Brain microvascular endothelial cell (primary cell): ENCODE measurements at regions not wholly inside any gene's neighbourhood (a gene's known extent, or its start where the extent isn't known, plus 50 kb on each side); places are given as distances from the start of the nearest gene placed in this dataset.

Experiments used
- DNase-seq: peaks from one replicate; pipeline ENCODE4 v3.0.0-alpha.2; 2020
- H3K27ac ChIP-seq: fragments of 250-450 bp; sonication (Bioruptor Pico); 2 replicates; pipeline ENCODE4 v1.5.1; 2020; ENCODE audit warnings: mild to moderate bottlenecking, moderate library complexity
- H3K27me3 ChIP-seq: fragments of 250-450 bp; sonication (Bioruptor Pico); replicated peaks from 2 replicates; pipeline ENCODE4 v1.5.1; 2020; ENCODE audit warnings: mild to moderate bottlenecking
- H3K36me3 ChIP-seq: fragments of 250-450 bp; sonication (Bioruptor Pico); replicated peaks from 2 replicates; pipeline ENCODE4 v1.5.1; 2020; ENCODE audit warnings: mild to moderate bottlenecking
- H3K4me3 ChIP-seq: 2 replicates; pipeline ENCODE4 v1.5.1; 2011; ENCODE audit warnings: low read depth, mild to moderate bottlenecking, control low read depth, low read length, moderate library complexity
- in situ Hi-C: cut with HindIII; loops from 2 replicates; pipeline ENCODE4 v1.10.0; 2017; ENCODE audit warnings: low sequenced_read_pairs, low pct_ligation_motif_present
- TF ChIP-seq, protein P1 (sequence below): IDR thresholded peaks from 2 replicates; pipeline ENCODE4 v1.5.1; 2011; ENCODE audit warnings: low read depth, mild to moderate bottlenecking, moderate library complexity, low read length, control low read depth, inconsistent platforms; ENCODE audit errors: missing control alignments

DNA sequence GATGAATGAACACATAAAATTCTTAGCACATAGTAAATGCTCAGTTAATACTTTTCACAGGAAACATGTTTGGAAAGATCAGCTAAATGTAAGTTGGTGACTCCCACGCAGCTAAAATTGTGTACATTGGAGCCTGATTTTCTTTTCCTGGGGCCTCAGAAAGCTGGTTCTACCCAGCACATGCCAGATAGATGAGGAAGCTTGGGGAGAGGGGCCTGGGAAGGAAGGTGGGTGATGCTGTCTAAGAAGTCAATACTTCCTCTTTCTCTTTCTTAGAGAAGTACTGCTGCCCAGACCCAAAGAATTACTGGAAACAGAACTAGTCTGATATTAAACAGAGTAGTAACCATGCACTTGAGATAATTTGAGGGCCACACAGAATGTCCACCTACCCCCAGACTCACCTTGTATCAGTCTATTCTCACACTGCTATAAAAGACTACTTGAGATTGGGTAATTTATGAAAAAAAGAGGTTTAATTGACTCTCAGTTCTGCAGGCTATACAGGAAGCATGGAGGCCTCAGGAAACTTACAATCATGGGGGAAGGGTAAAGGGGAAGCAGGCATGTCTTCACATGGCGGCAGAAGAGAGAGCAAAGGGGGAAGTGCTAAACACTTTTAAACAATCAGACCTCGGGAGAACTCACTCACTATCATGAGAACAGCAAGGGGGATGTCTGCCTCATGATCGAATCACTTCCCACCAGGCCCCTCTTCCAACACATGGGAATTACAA is 123.3 kb upstream of the MED13L start:
- H3K4me3 ChIP-seq, result no peak overlapping the region
- H3K36me3 ChIP-seq, result no peaks in the 10 kb centered on the region
- no peak for DNase-seq
- no peaks in the 10 kb centered on the region for H3K27me3 ChIP-seq
- H3K27ac ChIP-seq, result no peak overlapping the region
- TF ChIP-seq, protein P1, sequence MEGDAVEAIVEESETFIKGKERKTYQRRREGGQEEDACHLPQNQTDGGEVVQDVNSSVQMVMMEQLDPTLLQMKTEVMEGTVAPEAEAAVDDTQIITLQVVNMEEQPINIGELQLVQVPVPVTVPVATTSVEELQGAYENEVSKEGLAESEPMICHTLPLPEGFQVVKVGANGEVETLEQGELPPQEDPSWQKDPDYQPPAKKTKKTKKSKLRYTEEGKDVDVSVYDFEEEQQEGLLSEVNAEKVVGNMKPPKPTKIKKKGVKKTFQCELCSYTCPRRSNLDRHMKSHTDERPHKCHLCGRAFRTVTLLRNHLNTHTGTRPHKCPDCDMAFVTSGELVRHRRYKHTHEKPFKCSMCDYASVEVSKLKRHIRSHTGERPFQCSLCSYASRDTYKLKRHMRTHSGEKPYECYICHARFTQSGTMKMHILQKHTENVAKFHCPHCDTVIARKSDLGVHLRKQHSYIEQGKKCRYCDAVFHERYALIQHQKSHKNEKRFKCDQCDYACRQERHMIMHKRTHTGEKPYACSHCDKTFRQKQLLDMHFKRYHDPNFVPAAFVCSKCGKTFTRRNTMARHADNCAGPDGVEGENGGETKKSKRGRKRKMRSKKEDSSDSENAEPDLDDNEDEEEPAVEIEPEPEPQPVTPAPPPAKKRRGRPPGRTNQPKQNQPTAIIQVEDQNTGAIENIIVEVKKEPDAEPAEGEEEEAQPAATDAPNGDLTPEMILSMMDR, result no peak
- in situ Hi-C loops, result no loop called here

DNA sequence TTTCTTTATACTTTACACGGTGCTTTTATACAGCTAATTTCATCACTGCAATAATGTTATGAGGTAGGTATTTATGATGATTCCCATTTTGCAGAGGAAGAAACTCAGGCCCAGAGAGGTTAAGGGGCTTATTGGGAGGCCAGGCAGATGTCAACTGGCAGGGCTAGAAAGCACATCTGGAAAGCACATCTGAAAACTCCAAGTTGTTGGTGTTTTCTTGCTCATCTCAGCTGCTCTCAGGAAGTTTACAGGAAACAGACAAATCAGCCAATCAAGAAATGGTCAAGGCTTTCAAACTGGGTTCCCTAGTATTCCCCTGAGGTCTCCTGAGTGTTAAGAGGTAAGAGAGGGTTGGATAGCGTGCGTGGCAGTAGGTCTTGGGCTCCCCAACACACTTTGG is 124.1 kb upstream of the MED13L start:
- in situ Hi-C loops, result no loop called here
- H3K27ac ChIP-seq, result no peak overlapping the region
- no peaks in the 10 kb centered on the region for H3K27me3 ChIP-seq
- TF ChIP-seq, protein P1, result no peak
- no peak overlapping the region for H3K4me3 ChIP-seq
- H3K36me3 ChIP-seq, result no peaks in the 10 kb centered on the region
- no peak for DNase-seq

DNA sequence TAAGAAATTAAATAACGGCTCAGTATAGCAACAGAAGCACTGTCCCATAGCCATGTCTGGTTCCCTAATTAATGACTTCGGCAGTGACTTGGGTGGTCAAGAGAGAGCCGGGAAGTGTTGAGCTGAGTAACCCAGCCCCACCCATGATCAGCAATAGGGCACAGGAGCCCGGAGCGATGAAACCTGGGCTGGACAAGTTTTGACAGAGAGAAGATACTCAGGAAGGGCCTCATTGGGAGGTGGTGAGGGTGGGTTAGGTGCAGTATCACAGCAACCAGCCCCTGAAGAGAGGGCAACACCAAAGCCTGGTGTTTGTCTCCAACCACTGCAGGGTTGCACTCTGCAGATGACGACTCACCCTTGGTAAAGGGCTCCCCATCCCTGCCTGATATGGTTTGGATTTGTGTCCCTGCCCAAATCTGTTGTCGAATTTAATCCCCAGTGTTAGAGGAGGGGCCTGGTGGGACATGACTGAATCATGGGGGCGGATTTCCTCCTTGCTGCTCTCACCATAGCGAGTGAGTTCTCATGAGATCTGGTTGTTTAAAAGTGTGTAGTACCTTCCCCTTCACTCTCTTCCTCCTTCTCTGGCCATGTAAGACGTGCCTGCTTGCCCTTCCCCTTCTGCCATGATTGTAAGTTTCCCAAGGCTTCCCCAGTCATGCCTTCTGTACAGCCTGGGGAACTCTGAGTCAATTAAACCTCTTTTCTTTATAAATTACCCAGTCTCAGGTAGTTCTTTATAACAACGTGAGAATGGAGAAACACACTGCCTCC is 124.9 kb upstream of the MED13L start:
- no peaks in the 10 kb centered on the region for H3K27me3 ChIP-seq
- no peak overlapping the region for H3K27ac ChIP-seq
- H3K4me3 ChIP-seq, result no peak overlapping the region
- H3K36me3 ChIP-seq, result no peaks in the 10 kb centered on the region
- TF ChIP-seq, protein P1, result no peak
- in situ Hi-C loops, result no loop called here
- no peak for DNase-seq

DNA sequence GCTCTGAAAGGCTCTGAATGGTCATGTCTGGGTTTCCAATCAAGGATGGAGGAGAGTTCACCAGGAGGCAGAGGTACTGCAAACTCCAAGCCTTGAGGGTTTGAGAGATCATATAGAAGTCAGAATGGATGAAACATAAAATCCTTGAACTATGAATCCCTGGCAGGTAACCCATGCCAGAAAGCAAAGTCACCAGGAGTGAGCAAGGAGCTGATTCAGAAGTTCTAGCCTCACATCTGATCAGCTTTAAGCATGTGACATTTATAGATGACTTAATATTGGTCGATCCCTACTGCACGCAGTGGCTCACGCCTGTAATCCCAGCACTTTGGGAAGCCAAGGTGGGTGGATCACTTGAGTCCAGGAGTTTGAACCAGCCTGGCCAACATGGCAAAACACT is 126.1 kb upstream of the MED13L start:
- in situ Hi-C loops, result no loop called here
- TF ChIP-seq, protein P1, result no peak
- Histone ChIP-seq H3K27me3 (no peaks in the 10 kb centered on the region), H3K27ac (no peak overlapping the region), H3K4me3 (no peak overlapping the region), H3K36me3 (no peaks in the 10 kb centered on the region)
- no peak for DNase-seq

DNA sequence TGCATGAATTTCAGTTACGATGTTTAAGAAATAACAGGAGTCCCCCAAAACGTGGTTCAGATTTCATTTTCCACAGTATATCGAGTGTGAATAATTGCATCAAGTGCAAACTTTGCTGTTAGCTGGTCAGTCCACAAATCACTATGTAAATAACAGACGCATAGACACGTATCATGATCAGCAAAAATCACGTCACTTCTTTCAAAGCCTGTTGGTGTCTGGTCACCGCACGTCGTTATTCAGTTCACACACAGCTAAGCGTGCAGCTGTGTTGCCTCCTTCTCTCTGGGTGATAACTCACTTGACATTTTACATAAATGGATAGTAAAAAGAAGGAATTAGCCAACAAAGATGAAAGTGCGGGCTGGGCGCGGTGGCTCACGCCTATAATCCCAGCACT is 126.8 kb upstream of the MED13L start:
- H3K27me3 ChIP-seq, result no peaks in the 10 kb centered on the region
- TF ChIP-seq, protein P1, result no peak
- in situ Hi-C loops, result no loop called here

More for the DNA sequence above, 126.8 kb upstream of the MED13L start:
- Histone ChIP-seq H3K27ac (no peak overlapping the region), H3K36me3 (no peaks in the 10 kb centered on the region), H3K4me3 (no peak overlapping the region)
- no peak for DNase-seq
